GM19455 (cell line): ENCODE measurements at regions not wholly inside any gene's neighbourhood (a gene's known extent, or its start where the extent isn't known, plus 50 kb on each side); places are given as distances from the start of the nearest gene placed in this dataset.

Experiments
- ATAC-seq: cut with Tn5 transposase; IDR thresholded peaks from one replicate; pipeline ENCODE4 v1.9.1; 2021; ENCODE audit not compliant: unreplicated experiment

DNA sequence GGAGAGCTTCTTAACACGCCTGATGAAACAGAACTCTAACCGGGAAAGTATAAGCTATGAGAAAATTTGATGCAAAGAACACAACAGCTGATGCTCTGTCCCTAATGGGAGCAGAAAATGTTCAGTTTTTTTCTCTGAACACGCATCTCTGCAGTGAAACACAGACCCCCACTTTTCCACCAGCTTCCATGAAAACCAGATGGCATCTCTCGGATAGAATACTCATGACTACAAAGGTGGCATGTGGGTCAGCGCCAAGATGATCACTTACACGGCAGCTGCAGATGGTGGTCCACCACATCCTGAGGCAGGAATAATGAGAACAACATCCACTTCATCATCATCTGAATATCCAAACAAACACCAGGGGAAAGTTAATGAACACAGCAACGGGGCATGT is 85.2 kb upstream of the CNR1 start:
- ATAC-seq: no peak

GRCh38 chr6:88248709-88249321 is 82.7 kb upstream of the CNR1 start:
- no peak for ATAC-seq

DNA sequence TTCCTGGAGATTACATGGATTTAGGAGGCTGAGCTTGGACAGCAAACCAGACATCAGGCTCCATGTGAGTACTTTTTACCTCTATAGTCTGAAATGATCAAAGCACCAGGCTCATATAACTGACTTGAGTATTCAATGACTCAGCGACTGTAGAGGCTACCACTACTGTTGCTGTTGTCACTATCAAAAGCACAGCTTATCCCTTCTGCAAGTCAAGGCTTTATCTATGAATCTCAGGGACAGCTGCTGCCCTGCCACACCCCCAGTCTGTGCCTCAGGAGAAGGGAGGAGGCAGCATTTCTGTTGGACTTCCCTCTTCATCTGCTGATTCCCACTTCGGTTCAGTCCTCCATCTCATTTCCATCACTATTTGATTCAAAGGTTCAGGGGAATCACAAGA is 80.5 kb upstream of the CNR1 start:
- ATAC-seq: no peak

DNA sequence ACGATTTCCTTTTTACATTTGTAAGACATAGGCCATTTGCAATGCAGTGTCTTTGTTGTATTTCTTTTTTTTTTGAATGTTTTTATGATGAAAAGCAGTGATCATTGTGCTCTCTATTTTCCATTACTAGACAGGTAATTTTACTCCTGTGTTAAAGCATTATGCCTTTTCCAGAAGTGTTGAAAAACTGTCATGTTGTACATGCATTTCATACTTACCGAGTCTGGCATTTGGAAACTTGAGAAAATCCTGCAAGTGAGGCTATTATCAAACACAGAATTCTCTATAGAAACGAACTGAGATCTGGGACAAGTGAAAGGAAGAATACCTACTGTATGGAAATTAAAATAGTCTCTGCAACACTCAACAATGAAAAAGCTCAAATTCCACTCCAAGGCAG is 78.6 kb upstream of the CNR1 start:
- no peak for ATAC-seq

- no peak for ATAC-seq
Observed at GRCh38 chr6:88238901-88239300, 72.8 kb upstream of the CNR1 start.

DNA sequence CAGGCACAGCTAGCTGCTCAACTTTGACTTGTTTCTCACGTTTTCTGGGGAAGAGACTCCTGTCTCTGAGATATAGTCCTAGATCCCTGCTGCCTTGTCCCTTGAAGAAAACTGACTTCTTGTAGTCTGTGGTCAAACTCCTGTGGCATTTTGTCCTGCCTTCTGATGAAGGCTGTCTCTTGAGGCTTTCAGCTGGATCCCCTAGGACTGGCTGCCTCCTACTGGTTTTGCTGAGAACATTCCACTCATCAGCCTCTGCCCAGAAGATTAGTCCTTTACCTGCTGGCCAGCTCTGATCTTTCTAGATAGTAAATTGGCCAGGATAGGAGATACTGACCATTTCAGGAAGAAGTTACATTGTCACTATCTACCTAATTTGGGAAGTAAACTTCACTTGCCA is 71.9 kb upstream of the CNR1 start:
- peak; percentile 81 for ATAC-seq

GRCh38 chr6:88236612-88237360 is 70.6 kb upstream of the CNR1 start:
- ATAC-seq: no peak

DNA sequence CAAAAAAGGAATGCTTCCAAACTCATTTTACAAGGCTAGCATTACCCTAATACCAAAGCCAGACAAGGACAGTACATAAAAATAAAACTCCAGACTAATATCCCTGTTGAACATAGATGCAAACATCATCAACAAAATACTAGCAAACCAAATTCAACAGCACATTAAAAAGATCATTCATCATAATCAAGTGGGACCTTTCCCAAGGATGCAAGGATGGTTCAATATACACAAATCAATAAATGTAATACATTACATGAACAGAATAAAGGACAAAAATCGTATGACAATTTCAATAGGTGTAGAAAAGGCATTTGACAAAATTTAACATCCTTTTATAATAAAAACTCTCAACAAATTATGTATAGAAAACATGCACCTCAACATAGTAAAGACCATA is 66.6 kb upstream of the CNR1 start:
- no peak for ATAC-seq

- ATAC-seq: no peak
Observed at GRCh38 chr6:88223298-88223697, 57.2 kb upstream of the CNR1 start.

DNA sequence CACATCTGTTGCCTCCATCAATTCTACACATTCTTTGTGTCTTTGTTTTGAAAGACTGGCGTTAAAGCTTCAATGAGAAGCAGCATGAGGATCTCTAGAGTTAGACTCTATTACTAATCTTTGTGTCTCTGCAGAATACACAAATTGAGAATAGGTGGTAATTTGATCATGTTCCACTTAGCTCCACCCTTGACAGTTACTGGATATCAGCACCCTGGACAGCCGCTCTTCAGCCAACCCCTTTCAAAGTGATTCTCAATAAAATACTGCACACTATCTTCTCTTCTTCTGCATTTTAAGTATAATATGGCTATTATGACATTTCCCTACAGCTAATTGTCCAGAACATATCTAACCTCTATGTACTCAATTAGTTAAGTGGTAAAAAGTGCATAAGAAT is 54.3 kb upstream of the CNR1 start:
- no peak for ATAC-seq

DNA sequence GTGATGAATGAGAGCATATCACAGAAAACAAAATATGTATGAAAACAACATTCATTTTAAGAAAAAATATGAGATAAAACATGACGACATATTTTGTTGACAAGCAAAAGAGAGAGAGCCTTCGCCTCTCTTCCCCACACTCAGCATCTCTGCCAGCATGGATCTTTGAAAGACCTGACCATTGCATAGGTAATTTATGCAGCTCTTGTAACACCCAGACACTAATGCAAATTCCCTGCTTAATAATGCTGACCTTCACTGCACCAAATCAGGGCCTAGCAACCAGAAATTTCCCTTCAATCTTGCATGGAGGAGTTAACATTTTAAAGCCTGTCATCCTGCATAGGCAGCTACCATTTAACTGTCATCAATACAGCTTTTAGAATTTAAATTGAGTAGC is 50.0 kb upstream of the CNR1 start:
- ATAC-seq: no peak
